ENCODE measurements at regions not wholly inside any gene's neighbourhood (a gene's known extent, or its start where the extent isn't known, plus 50 kb on each side); places are given as distances from the start of the nearest gene placed in this dataset.

- DNase-seq, result no peak
Measured at GRCh38 chrX:49773993-49774392, 55.1 kb upstream of the PAGE4 start.

- no peak for DNase-seq
Measured at GRCh38 chrX:49767236-49767635, 61.9 kb upstream of the PAGE4 start.

GRCh38 chrX:49762175-49762720 is 66.5 kb upstream of the PAGE1 start:
- no peak for DNase-seq

DNA sequence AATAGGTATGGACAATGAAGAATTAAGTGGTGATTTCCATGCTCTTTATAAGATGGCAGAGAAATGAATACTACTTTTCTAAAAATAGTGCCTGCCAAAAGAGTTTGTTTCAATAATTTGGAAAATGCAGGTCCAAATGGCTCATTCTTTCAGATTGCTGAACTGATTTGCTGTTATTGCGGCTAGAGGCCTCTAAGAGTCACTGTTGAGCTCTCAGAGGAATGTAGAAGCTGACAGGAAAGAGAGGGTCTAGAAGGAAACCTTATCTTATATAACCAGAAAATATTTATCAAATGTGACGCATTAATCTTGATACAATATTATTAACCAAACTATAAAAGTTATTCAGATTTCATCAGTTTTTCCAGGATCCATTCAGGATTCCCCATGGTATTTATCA is 65.7 kb upstream of the PAGE1 start:
- DNase-seq, result peak; percentile 0

- DNase-seq, result no peak
Measured at GRCh38 chrX:49760290-49760890, 64.6 kb upstream of the PAGE1 start.

GRCh38 chrX:49756692-49757091 is 60.9 kb upstream of the PAGE1 start:
- no peak for DNase-seq

DNA sequence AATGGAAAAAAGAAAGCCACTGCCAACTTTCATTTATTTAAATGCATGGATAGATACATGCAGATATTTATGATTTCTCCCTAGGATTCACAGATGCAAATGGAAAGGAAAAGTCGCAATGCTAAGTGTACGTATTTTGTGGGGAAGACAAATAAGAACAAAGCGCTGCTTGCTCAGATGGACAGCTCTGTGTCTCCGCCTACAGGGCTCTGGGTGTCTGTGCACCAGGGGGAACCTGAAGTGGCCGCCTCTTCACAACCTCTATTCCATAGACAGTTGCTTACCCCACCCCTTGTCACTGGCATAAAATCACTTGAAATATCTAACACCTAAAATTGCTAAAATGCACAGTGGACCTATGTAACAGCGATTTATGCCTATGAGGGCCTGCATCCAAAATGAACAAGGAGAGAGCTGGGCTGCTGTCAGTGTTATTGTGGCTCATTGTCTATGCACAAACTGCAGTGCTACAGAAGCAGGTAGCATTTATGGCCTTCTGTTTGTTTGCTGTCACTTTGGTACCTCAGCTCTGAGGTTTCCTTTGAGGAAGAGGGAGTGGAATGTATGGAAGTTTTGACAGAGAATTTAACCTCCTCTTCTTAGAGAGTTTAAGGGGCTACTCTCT is 58.6 kb upstream of the PAGE1 start:
- DNase-seq, result no peak

- DNase-seq, result no peak
Measured at GRCh38 chrX:49753691-49754090, 57.9 kb upstream of the PAGE1 start.

GRCh38 chrX:49748211-49748956 is 52.6 kb upstream of the PAGE1 start:
- DNase-seq, result no peak

DNA sequence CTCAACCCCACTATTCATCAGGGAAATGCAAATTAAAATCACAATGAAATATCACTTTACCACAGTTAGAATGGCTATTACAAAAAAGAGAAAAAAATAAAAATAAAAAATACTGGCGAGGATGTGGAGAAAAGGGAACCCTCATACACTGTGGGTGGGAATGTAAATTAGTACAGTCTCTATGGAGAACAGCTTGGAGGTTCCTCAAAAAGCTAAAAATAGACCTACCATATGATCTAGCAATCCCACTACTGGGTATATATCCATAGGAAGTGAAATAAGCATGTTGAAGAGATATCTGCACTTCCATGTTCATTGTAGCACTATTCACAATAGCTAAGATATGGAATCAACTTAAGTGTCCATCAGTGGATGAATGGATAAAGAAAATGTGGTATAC is 50.5 kb upstream of the PAGE1 start:
- no peak for DNase-seq

Measured in HCEC 1CT (cell line).